ENCODE measurements at regions not wholly inside any gene's neighbourhood (a gene's known extent, or its start where the extent isn't known, plus 50 kb on each side); places are given as distances from the start of the nearest gene placed in this dataset.

- TF ChIP-seq POLR2A (IDR thresholded peaks at IDR 0.05) (no peak), CTCF (IDR thresholded peaks at IDR 0.05) (no peak), EP300 (IDR thresholded peaks at IDR 0.05) (no peak)
Measured at GRCh38 chr10:130847170-130847569, 464.4 kb downstream of the TCERG1L start.

Data from ovary (tissue), 3 donors.